ENCODE measurements at regions not wholly inside any gene's neighbourhood (a gene's known extent, or its start where the extent isn't known, plus 50 kb on each side); places are given as distances from the start of the nearest gene placed in this dataset.

GRCh38 chr5:145393426-145393825, 441.7 kb downstream of the PRELID2 start:
- TF ChIP-seq, protein P1, sequence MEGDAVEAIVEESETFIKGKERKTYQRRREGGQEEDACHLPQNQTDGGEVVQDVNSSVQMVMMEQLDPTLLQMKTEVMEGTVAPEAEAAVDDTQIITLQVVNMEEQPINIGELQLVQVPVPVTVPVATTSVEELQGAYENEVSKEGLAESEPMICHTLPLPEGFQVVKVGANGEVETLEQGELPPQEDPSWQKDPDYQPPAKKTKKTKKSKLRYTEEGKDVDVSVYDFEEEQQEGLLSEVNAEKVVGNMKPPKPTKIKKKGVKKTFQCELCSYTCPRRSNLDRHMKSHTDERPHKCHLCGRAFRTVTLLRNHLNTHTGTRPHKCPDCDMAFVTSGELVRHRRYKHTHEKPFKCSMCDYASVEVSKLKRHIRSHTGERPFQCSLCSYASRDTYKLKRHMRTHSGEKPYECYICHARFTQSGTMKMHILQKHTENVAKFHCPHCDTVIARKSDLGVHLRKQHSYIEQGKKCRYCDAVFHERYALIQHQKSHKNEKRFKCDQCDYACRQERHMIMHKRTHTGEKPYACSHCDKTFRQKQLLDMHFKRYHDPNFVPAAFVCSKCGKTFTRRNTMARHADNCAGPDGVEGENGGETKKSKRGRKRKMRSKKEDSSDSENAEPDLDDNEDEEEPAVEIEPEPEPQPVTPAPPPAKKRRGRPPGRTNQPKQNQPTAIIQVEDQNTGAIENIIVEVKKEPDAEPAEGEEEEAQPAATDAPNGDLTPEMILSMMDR (conservative IDR thresholded peaks at IDR 0.05) = no peak
- TF ChIP-seq EZH2 (IDR thresholded peaks at IDR 0.05; ENCODE audit: low read depth) = no peak
